SK-N-SH treated with all-trans-retinoic acid at 6 μM for 48 hours (cell line): ENCODE measurements at regions not wholly inside any gene's neighbourhood (a gene's known extent, or its start where the extent isn't known, plus 50 kb on each side); places are given as distances from the start of the nearest gene placed in this dataset.
"Not testable (repeated sequence)": the region's sequence is repeated elsewhere in the genome, so short reads cannot be mapped to it uniquely, and the experiment has no call there.

ENCODE experiments used
- ATAC-seq: fragments of 200-7000 bp; cut with Tn5 transposase; 3 replicates; pipeline ENCODE4 v1.9.1; 2020; ENCODE audit warnings: mild to moderate bottlenecking, moderate library complexity
- ARNTL ChIP-seq: fragments of 450-650 bp; formaldehyde crosslinking; IDR thresholded peaks from 2 replicates; pipeline ENCODE4 v1.5.0; 2020; ENCODE audit warnings: low read depth, mild to moderate bottlenecking, moderate library complexity, borderline replicate concordance
- BACH2 ChIP-seq: fragments of 250-450 bp; sonication (Bioruptor Pico); IDR thresholded peaks from 2 replicates; pipeline ENCODE4 v1.9.0; 2021; ENCODE audit warnings: mild to moderate bottlenecking, borderline replicate concordance
- CREB5 ChIP-seq: fragments of 250-450 bp; sonication (Bioruptor Pico); IDR thresholded peaks from 2 replicates; pipeline ENCODE4 v1.5.1; 2020; ENCODE audit warnings: low read depth, mild to moderate bottlenecking, moderate library complexity
- CSDC2 ChIP-seq: fragments of 250-450 bp; sonication (Bioruptor Pico); IDR thresholded peaks from 2 replicates; pipeline ENCODE4 v1.5.0; 2020; ENCODE audit warnings: mild to moderate bottlenecking, moderate library complexity
- ESRRG ChIP-seq: fragments of 250-450 bp; sonication (Bioruptor Pico); IDR thresholded peaks from 2 replicates; pipeline ENCODE4 v1.6.1; 2021; ENCODE audit warnings: mild to moderate bottlenecking
- GLIS3 ChIP-seq: fragments of 250-450 bp; sonication (Bioruptor Pico); IDR thresholded peaks from 2 replicates; pipeline ENCODE4 v1.5.0; 2020; ENCODE audit warnings: mild to moderate bottlenecking, moderate library complexity
- ISL1 ChIP-seq: fragments of 250-450 bp; sonication (Bioruptor Pico); IDR thresholded peaks from 2 replicates; pipeline ENCODE4 v2.1.2; 2022; ENCODE audit warnings: mild to moderate bottlenecking, moderate library complexity
- OSR1 ChIP-seq: fragments of 250-450 bp; sonication (Bioruptor Pico); IDR thresholded peaks from 2 replicates; pipeline ENCODE4 v1.8.0; 2022; ENCODE audit warnings: moderate library complexity, mild to moderate bottlenecking, inconsistent platforms
- PATZ1 ChIP-seq: fragments of 250-450 bp; sonication (Bioruptor Pico); IDR thresholded peaks from 2 replicates; pipeline ENCODE4 v1.8.0; 2020; ENCODE audit warnings: mild to moderate bottlenecking, moderate library complexity, borderline replicate concordance
- POU6F1 ChIP-seq: fragments of 250-450 bp; sonication (Bioruptor Pico); IDR thresholded peaks from 2 replicates; pipeline ENCODE4 v1.8.0; 2021; ENCODE audit warnings: low read depth, mild to moderate bottlenecking, moderate library complexity, borderline replicate concordance
- PPARA ChIP-seq: fragments of 250-450 bp; sonication (Bioruptor Pico); IDR thresholded peaks from 2 replicates; pipeline ENCODE4 v1.5.0; 2020; ENCODE audit warnings: mild to moderate bottlenecking, borderline replicate concordance
- RARB ChIP-seq: fragments of 250-450 bp; sonication (Bioruptor Pico); IDR thresholded peaks from 2 replicates; pipeline ENCODE4 v1.8.0; 2021; ENCODE audit warnings: mild to moderate bottlenecking, moderate library complexity
- SNAI2 ChIP-seq: fragments of 250-450 bp; sonication (Bioruptor Pico); IDR thresholded peaks from 2 replicates; pipeline ENCODE4 v1.5.0; 2020; ENCODE audit warnings: mild to moderate bottlenecking, moderate library complexity
- TOX ChIP-seq: fragments of 250-450 bp; sonication (Bioruptor Pico); IDR thresholded peaks from 2 replicates; pipeline ENCODE4 v1.8.0; 2021; ENCODE audit warnings: mild to moderate bottlenecking, moderate library complexity, borderline replicate concordance
- ZC3H10 ChIP-seq: fragments of 250-450 bp; sonication (Bioruptor Pico); IDR thresholded peaks from 2 replicates; pipeline ENCODE4 v1.5.1; 2021; ENCODE audit warnings: mild to moderate bottlenecking, moderate library complexity
- ZFP30 ChIP-seq: fragments of 450-650 bp; formaldehyde crosslinking; IDR thresholded peaks from 2 replicates; pipeline ENCODE4 v1.5.0; 2022; ENCODE audit warnings: mild to moderate bottlenecking, moderate library complexity
- ZNF565 ChIP-seq: fragments of 450-650 bp; formaldehyde crosslinking; conservative IDR thresholded peaks from 2 replicates; pipeline ENCODE4 v1.5.0; 2020; ENCODE audit warnings: low read depth, mild to moderate bottlenecking, moderate library complexity
- ZNF70 ChIP-seq: fragments of 450-650 bp; formaldehyde crosslinking; IDR thresholded peaks from 2 replicates; pipeline ENCODE4 v1.5.0; 2020; ENCODE audit warnings: mild to moderate bottlenecking, moderate library complexity
- ZNF8 ChIP-seq: fragments of 450-650 bp; formaldehyde crosslinking; IDR thresholded peaks from 2 replicates; pipeline ENCODE4 v1.5.0; 2020; ENCODE audit warnings: mild to moderate bottlenecking, moderate library complexity

GRCh38 chr1:43019226-43019625 lies 60.6 kb upstream of the SLC2A1 start:
- TF ChIP-seq CREB5 (CRISPR knock-in tag): no peak
- TF ChIP-seq ZFP30 (CRISPR knock-in tag): no peak
- ATAC-seq: no peak

GRCh38 chr1:43018121-43018520 lies 59.5 kb upstream of the SLC2A1 start:
- TF ChIP-seq TOX (no peak), CSDC2 (no peak), ESRRG (CRISPR knock-in tag) (no peak), SNAI2 (CRISPR knock-in tag) (no peak), PPARA (CRISPR knock-in tag) (no peak), ISL1 (CRISPR knock-in tag) (no peak), POU6F1 (CRISPR knock-in tag) (no peak), BACH2 (CRISPR knock-in tag) (no peak), ZC3H10 (CRISPR knock-in tag) (no peak), RARB (no peak)
- no peak for ATAC-seq

- no peak for TF ChIP-seq ARNTL (CRISPR knock-in tag)
- TF ChIP-seq, all 23 proteins: peak for 0
- no peak for ATAC-seq
Measured at GRCh38 chr1:43015269-43015668, 56.6 kb upstream of the SLC2A1 start.

GRCh38 chr1:43014579-43014978 lies 55.9 kb upstream of the SLC2A1 start:
- ATAC-seq: not testable (repeated sequence)

- ATAC-seq: no peak
- no peak for TF ChIP-seq GLIS3 (CRISPR knock-in tag)
- TF ChIP-seq ZNF70 (CRISPR knock-in tag): no peak
- no peak for TF ChIP-seq TOX
- no peak for TF ChIP-seq BACH2 (CRISPR knock-in tag)
- no peak for TF ChIP-seq ZNF565 (CRISPR knock-in tag)
- no peak for TF ChIP-seq ESRRG (CRISPR knock-in tag)
- TF ChIP-seq ISL1 (CRISPR knock-in tag): no peak
- TF ChIP-seq PATZ1 (CRISPR knock-in tag): no peak
- TF ChIP-seq, all 23 proteins: peak for 0
Measured at GRCh38 chr1:43011020-43011419, 52.4 kb upstream of the SLC2A1 start.

GRCh38 chr1:43009274-43009673 lies 50.6 kb upstream of the SLC2A1 start:
- no peak for TF ChIP-seq ISL1 (CRISPR knock-in tag)
- TF ChIP-seq OSR1: no peak
- TF ChIP-seq POU6F1 (CRISPR knock-in tag): no peak
- TF ChIP-seq PATZ1 (CRISPR knock-in tag): no peak
- TF ChIP-seq ZFP30 (CRISPR knock-in tag): no peak
- TF ChIP-seq TOX: no peak
- no peak for TF ChIP-seq RARB
- no peak for TF ChIP-seq ZNF70 (CRISPR knock-in tag)
- TF ChIP-seq PPARA (CRISPR knock-in tag): no peak
- no peak for TF ChIP-seq ZNF8 (CRISPR knock-in tag)
- no peak for TF ChIP-seq SNAI2 (CRISPR knock-in tag)
- no peak for TF ChIP-seq ZC3H10 (CRISPR knock-in tag)
- TF ChIP-seq GLIS3 (CRISPR knock-in tag): no peak
- TF ChIP-seq, all 23 proteins: peak for 0
- ATAC-seq: no peak
